ENCODE measurements at regions not wholly inside any gene's neighbourhood (a gene's known extent, or its start where the extent isn't known, plus 50 kb on each side); places are given as distances from the start of the nearest gene placed in this dataset.

DNA sequence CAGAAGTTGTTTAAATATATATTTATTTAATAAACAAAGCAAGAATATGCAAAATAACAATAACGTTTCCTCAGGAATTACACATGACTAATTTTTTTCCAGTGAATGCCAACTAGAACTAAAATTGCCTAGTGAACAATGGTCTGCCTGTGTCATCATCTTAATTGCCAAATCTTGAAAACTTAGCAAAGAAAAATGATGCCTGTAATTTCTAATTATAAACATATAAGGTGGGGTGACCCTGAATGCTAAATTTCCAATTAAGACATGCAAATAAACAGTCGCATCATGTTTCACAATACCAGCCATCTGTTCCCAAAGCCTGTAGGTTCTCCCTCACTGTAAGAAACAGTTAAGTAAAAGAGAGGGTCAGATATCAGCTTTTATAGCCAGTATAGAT lies 67.6 kb upstream of the PLCL2 start:
- TF ChIP-seq, protein P1, sequence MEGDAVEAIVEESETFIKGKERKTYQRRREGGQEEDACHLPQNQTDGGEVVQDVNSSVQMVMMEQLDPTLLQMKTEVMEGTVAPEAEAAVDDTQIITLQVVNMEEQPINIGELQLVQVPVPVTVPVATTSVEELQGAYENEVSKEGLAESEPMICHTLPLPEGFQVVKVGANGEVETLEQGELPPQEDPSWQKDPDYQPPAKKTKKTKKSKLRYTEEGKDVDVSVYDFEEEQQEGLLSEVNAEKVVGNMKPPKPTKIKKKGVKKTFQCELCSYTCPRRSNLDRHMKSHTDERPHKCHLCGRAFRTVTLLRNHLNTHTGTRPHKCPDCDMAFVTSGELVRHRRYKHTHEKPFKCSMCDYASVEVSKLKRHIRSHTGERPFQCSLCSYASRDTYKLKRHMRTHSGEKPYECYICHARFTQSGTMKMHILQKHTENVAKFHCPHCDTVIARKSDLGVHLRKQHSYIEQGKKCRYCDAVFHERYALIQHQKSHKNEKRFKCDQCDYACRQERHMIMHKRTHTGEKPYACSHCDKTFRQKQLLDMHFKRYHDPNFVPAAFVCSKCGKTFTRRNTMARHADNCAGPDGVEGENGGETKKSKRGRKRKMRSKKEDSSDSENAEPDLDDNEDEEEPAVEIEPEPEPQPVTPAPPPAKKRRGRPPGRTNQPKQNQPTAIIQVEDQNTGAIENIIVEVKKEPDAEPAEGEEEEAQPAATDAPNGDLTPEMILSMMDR (IDR thresholded peaks at IDR 0.05 in 4 of 5, conservative IDR thresholded peaks at IDR 0.05 in 1 of 5): no peak
- TF ChIP-seq POLR2A (IDR thresholded peaks at IDR 0.05): no peak
